HCT116 (cell line): ENCODE measurements at regions not wholly inside any gene's neighbourhood (a gene's known extent, or its start where the extent isn't known, plus 50 kb on each side); places are given as distances from the start of the nearest gene placed in this dataset.

Experiments
- CEBPB ChIP-seq: IDR thresholded peaks from 2 replicates; pipeline ENCODE4 v1.6.1; 2012; ENCODE audit warnings: low read depth
- EGR1 ChIP-seq: IDR thresholded peaks from 2 replicates; pipeline ENCODE4 v1.6.1; 2012; ENCODE audit warnings: low read depth
- EZH2 ChIP-seq: fragments of 200-600 bp; sonication (generic); IDR thresholded peaks from 2 replicates; pipeline ENCODE4 v1.6.1; 2017; ENCODE audit warnings: antibody characterized with exemption, mixed run types
- JUND ChIP-seq: IDR thresholded peaks from 2 replicates; pipeline ENCODE4 v1.6.1; 2012
- POLR2A ChIP-seq: IDR thresholded peaks from 2 replicates; pipeline ENCODE4 v1.7.0; 2011; ENCODE audit warnings: borderline replicate concordance; ENCODE audit not compliant: insufficient read depth, insufficient read length; ENCODE audit errors: extremely low read depth
- POLR2AphosphoS5 ChIP-seq: IDR thresholded peaks from 2 replicates; pipeline ENCODE4 v1.6.1; 2011; ENCODE audit warnings: mild to moderate bottlenecking, low read depth, low read length, moderate library complexity
- RAD21 ChIP-seq: IDR thresholded peaks from 2 replicates; pipeline ENCODE4 v1.6.1; 2012; ENCODE audit warnings: low read depth, mild to moderate bottlenecking
- SP1 ChIP-seq: IDR thresholded peaks from 2 replicates; pipeline ENCODE4 v1.6.1; 2012; ENCODE audit warnings: low read depth
- TCF7L2 ChIP-seq: IDR thresholded peaks from 2 replicates; pipeline ENCODE4 v1.7.0; 2011; ENCODE audit warnings: borderline replicate concordance, inconsistent platforms; ENCODE audit not compliant: insufficient read depth, insufficient read length; ENCODE audit errors: extremely low read depth
- YY1 ChIP-seq: IDR thresholded peaks from 2 replicates; pipeline ENCODE4 v1.6.1; 2011; ENCODE audit warnings: low read length, low read depth, moderate library complexity, mild to moderate bottlenecking; ENCODE audit not compliant: insufficient replicate concordance; ENCODE audit errors: extremely low read depth
- ZNF274 ChIP-seq: fragments of 200-500 bp; sonication (Bioruptor generic); IDR thresholded peaks from 2 replicates; pipeline ENCODE4 v1.6.1; 2014; ENCODE audit warnings: mild to moderate bottlenecking, low read depth, low read length, inconsistent platforms
- TF ChIP-seq, protein P1 (sequence below), 3 experiments: fragments of 200-600 bp in 1 of 3; sonication (generic) in 1 of 3; IDR thresholded peaks in 2 of 3; conservative IDR thresholded peaks in 1 of 3; 2 replicates each; pipeline ENCODE4 v1.5.1; 2012 to 2017; ENCODE audit warnings: low read depth in 2 of 3, low read length in 2 of 3, antibody characterized with exemption in 1 of 3, borderline replicate concordance in 1 of 3, control low read depth in 1 of 3, mild to moderate bottlenecking in 1 of 3, mixed read lengths in 1 of 3, mixed run types in 1 of 3, moderate library complexity in 1 of 3; ENCODE audit not compliant: insufficient read depth in 1 of 3
- TF ChIP-seq, protein P2 (sequence below): IDR thresholded peaks from 2 replicates; pipeline ENCODE4 v1.6.1; 2012
- TF ChIP-seq, protein P3 (sequence below): IDR thresholded peaks from 2 replicates; pipeline ENCODE4 v1.6.1; 2011; ENCODE audit warnings: mild to moderate bottlenecking, low read length, moderate library complexity; ENCODE audit not compliant: insufficient replicate concordance; ENCODE audit errors: extremely low read depth

DNA sequence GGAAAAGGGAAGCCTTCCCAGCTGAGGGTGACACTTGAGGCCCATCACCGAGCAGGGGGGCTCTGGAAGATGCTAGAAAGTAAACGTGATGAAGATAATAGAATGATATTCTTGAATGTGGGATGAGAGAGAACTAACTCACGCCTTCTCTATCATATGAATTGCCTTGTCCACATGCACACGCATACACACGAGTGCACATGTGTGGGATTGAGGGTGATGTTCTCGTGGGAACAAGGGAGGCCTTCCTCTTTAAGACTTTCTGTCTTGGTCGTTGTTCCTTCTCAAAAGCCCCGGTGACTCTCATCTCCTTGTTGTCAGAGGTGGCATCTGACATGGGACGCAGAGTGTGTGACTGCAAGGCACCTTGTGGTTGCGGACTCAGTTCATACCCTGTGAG is 436.9 kb downstream of the ZNF516 start:
- TF ChIP-seq, protein P1, sequence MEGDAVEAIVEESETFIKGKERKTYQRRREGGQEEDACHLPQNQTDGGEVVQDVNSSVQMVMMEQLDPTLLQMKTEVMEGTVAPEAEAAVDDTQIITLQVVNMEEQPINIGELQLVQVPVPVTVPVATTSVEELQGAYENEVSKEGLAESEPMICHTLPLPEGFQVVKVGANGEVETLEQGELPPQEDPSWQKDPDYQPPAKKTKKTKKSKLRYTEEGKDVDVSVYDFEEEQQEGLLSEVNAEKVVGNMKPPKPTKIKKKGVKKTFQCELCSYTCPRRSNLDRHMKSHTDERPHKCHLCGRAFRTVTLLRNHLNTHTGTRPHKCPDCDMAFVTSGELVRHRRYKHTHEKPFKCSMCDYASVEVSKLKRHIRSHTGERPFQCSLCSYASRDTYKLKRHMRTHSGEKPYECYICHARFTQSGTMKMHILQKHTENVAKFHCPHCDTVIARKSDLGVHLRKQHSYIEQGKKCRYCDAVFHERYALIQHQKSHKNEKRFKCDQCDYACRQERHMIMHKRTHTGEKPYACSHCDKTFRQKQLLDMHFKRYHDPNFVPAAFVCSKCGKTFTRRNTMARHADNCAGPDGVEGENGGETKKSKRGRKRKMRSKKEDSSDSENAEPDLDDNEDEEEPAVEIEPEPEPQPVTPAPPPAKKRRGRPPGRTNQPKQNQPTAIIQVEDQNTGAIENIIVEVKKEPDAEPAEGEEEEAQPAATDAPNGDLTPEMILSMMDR (IDR thresholded peaks at IDR 0.05 in 2 of 3, conservative IDR thresholded peaks at IDR 0.05 in 1 of 3; ENCODE audit: borderline replicate concordance in 1 of 3, insufficient read depth in 1 of 3, low read depth in 2 of 3, low read length in 2 of 3), result no peak
- TF ChIP-seq YY1 (no peak), POLR2A (no peak), RAD21 (no peak), POLR2AphosphoS5 (no peak), ZNF274 (no peak), CEBPB (no peak), SP1 (no peak), EZH2 (no peak), EGR1 (no peak), TCF7L2 (no peak), JUND (no peak)
- TF ChIP-seq, protein P2, sequence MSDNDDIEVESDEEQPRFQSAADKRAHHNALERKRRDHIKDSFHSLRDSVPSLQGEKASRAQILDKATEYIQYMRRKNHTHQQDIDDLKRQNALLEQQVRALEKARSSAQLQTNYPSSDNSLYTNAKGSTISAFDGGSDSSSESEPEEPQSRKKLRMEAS, result no peak
- TF ChIP-seq, protein P3, sequence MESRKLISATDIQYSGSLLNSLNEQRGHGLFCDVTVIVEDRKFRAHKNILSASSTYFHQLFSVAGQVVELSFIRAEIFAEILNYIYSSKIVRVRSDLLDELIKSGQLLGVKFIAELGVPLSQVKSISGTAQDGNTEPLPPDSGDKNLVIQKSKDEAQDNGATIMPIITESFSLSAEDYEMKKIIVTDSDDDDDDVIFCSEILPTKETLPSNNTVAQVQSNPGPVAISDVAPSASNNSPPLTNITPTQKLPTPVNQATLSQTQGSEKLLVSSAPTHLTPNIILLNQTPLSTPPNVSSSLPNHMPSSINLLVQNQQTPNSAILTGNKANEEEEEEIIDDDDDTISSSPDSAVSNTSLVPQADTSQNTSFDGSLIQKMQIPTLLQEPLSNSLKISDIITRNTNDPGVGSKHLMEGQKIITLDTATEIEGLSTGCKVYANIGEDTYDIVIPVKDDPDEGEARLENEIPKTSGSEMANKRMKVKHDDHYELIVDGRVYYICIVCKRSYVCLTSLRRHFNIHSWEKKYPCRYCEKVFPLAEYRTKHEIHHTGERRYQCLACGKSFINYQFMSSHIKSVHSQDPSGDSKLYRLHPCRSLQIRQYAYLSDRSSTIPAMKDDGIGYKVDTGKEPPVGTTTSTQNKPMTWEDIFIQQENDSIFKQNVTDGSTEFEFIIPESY, result no peak
